Esophagus muscularis mucosa (tissue), 4 donors: ENCODE measurements at regions not wholly inside any gene's neighbourhood (a gene's known extent, or its start where the extent isn't known, plus 50 kb on each side); places are given as distances from the start of the nearest gene placed in this dataset.

Source experiments
- EP300 ChIP-seq: sonication (generic); formaldehyde crosslinking; IDR thresholded peaks from one replicate; pipeline ENCODE4 v1.6.1; 2017; ENCODE audit warnings: antibody characterized with exemption
- POLR2A ChIP-seq: fragments of 450-650 bp; IDR thresholded peaks from one replicate; pipeline ENCODE4 v1.6.1; 2017; ENCODE audit warnings: antibody characterized with exemption, moderate library complexity, mild to moderate bottlenecking, low read depth
- POLR2AphosphoS5 ChIP-seq, 2 donors: sonication (generic); formaldehyde crosslinking; IDR thresholded peaks; one replicate each; pipeline ENCODE4 v1.6.1; 2017; ENCODE audit warnings: antibody characterized with exemption in 2 of 2
- TF ChIP-seq, protein P1 (sequence below), 3 experiments: fragments of 200-600 bp in 2 of 3; fragments of 450-650 bp in 1 of 3; sonication (generic) in 2 of 3; IDR thresholded peaks; one replicate each; pipeline ENCODE4 v1.5.1; 2017 to 2019; ENCODE audit warnings: antibody characterized with exemption in 3 of 3, mild to moderate bottlenecking in 2 of 3, moderate library complexity in 1 of 3

DNA sequence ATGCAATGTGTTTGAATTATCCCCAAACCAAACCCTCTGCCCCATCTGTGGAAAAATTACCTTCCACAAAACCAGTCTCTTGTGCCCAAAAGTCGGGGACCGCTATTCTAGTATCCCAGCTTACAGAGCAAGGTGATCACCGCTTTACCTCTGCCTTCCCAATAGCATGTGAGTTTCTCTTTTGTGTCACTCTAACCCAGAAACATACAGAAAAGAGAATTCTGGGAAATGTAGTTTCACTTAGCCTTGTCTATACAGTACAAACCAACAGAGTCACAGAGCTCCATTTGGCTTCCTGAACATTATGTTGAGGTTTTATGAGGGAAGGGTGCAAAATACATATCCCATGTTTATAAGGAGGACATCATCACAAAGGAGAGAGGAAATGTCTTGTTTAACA is 260.3 kb upstream of the MINDY3 start:
- TF ChIP-seq, protein P1, sequence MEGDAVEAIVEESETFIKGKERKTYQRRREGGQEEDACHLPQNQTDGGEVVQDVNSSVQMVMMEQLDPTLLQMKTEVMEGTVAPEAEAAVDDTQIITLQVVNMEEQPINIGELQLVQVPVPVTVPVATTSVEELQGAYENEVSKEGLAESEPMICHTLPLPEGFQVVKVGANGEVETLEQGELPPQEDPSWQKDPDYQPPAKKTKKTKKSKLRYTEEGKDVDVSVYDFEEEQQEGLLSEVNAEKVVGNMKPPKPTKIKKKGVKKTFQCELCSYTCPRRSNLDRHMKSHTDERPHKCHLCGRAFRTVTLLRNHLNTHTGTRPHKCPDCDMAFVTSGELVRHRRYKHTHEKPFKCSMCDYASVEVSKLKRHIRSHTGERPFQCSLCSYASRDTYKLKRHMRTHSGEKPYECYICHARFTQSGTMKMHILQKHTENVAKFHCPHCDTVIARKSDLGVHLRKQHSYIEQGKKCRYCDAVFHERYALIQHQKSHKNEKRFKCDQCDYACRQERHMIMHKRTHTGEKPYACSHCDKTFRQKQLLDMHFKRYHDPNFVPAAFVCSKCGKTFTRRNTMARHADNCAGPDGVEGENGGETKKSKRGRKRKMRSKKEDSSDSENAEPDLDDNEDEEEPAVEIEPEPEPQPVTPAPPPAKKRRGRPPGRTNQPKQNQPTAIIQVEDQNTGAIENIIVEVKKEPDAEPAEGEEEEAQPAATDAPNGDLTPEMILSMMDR (IDR thresholded peaks at IDR 0.05): no peak
- TF ChIP-seq POLR2AphosphoS5 (IDR thresholded peaks at IDR 0.05) (no peak), POLR2A (no peak), EP300 (no peak)
